ENCODE measurements at regions not wholly inside any gene's neighbourhood (a gene's known extent, or its start where the extent isn't known, plus 50 kb on each side); places are given as distances from the start of the nearest gene placed in this dataset.
"Not testable (repeated sequence)": the region's sequence is repeated elsewhere in the genome, so short reads cannot be mapped to it uniquely, and the experiment has no call there.

GRCh38 chr22:27254063-27254462, 547.5 kb downstream of the MN1 start:
- DNase-seq (ENCODE audit: low read depth in 4 of 4, low spot score in 3 of 4): not testable (repeated sequence)

GRCh38 chr22:27255580-27255979, 546.0 kb downstream of the MN1 start:
- DNase-seq (ENCODE audit: low read depth in 4 of 4, low spot score in 3 of 4): no peak

- no peak for DNase-seq (ENCODE audit: low read depth in 4 of 4, low spot score in 3 of 4)
Measured at GRCh38 chr22:27257987-27258386, 543.6 kb downstream of the MN1 start.

- no peak for DNase-seq (ENCODE audit: low read depth in 4 of 4, low spot score in 3 of 4)
Measured at GRCh38 chr22:27258616-27259172, 542.9 kb downstream of the MN1 start.

- no peak for DNase-seq (ENCODE audit: low read depth in 4 of 4, low spot score in 3 of 4)
Measured at GRCh38 chr22:27259433-27259832, 542.1 kb downstream of the MN1 start.

GRCh38 chr22:27260087-27260698, 541.4 kb downstream of the MN1 start:
- DNase-seq (ENCODE audit: low read depth in 4 of 4, low spot score in 3 of 4): no peak

- no peak for DNase-seq (ENCODE audit: low read depth in 4 of 4, low spot score in 3 of 4)
Measured at GRCh38 chr22:27262361-27262760, 539.2 kb downstream of the MN1 start.

- DNase-seq (ENCODE audit: low read depth in 4 of 4, low spot score in 3 of 4): no peak
Measured at GRCh38 chr22:27264184-27264583, 537.4 kb downstream of the MN1 start.

GRCh38 chr22:27267145-27267544, 534.4 kb downstream of the MN1 start:
- no peak for DNase-seq (ENCODE audit: low read depth in 4 of 4, low spot score in 3 of 4)

GRCh38 chr22:27269751-27270543, 531.6 kb downstream of the MN1 start:
- DNase-seq (ENCODE audit: low read depth in 4 of 4, low spot score in 3 of 4): no peak

- no peak for DNase-seq (ENCODE audit: low read depth in 4 of 4, low spot score in 3 of 4)
Measured at GRCh38 chr22:27270818-27271510, 530.6 kb downstream of the MN1 start.

- DNase-seq (ENCODE audit: low read depth in 4 of 4, low spot score in 3 of 4): no peak
Measured at GRCh38 chr22:27273436-27273835, 528.1 kb downstream of the MN1 start.

GRCh38 chr22:27273853-27274252, 527.7 kb downstream of the MN1 start:
- DNase-seq (ENCODE audit: low read depth in 4 of 4, low spot score in 3 of 4): no peak

GRCh38 chr22:27274770-27275449, 526.6 kb downstream of the MN1 start:
- DNase-seq (ENCODE audit: low read depth in 4 of 4, low spot score in 3 of 4): no peak

- DNase-seq (ENCODE audit: low read depth in 4 of 4, low spot score in 3 of 4): no peak
Measured at GRCh38 chr22:27278946-27279345, 522.6 kb downstream of the MN1 start.

GRCh38 chr22:27283240-27283639, 518.3 kb downstream of the MN1 start:
- DNase-seq (ENCODE audit: low read depth in 4 of 4, low spot score in 3 of 4): no peak

- no peak for DNase-seq (ENCODE audit: low read depth in 4 of 4, low spot score in 3 of 4)
Measured at GRCh38 chr22:27283714-27284113, 517.8 kb downstream of the MN1 start.

- DNase-seq (ENCODE audit: low read depth in 4 of 4, low spot score in 3 of 4): no peak
Measured at GRCh38 chr22:27284324-27284723, 517.2 kb downstream of the MN1 start.

- no peak for DNase-seq (ENCODE audit: low read depth in 4 of 4, low spot score in 3 of 4)
Measured at GRCh38 chr22:27286711-27287110, 514.8 kb downstream of the MN1 start.

- DNase-seq (ENCODE audit: low read depth in 4 of 4, low spot score in 3 of 4): no peak
Measured at GRCh38 chr22:27292542-27293299, 508.8 kb downstream of the MN1 start.

All from left renal pelvis (tissue), 4 donors.